HG03460 (cell line): ENCODE measurements at regions not wholly inside any gene's neighbourhood (a gene's known extent, or its start where the extent isn't known, plus 50 kb on each side); places are given as distances from the start of the nearest gene placed in this dataset.

Source experiments
- ATAC-seq: cut with Tn5 transposase; IDR thresholded peaks from one replicate; pipeline ENCODE4 v1.9.1; 2021; ENCODE audit not compliant: unreplicated experiment

GRCh38 chr11:23022854-23023253, 162.6 kb upstream of the CCDC179 start:
- ATAC-seq = no peak

GRCh38 chr11:23023319-23023718, 163.0 kb upstream of the CCDC179 start:
- ATAC-seq = no peak

GRCh38 chr11:23041001-23041503, 180.8 kb upstream of the CCDC179 start:
- ATAC-seq = no peak

- no peak for ATAC-seq
These were observed 198.4 kb upstream of the CCDC179 start for GRCh38 chr11:23058656-23059055.

- no peak for ATAC-seq
These were observed 203.0 kb upstream of the CCDC179 start for GRCh38 chr11:23063276-23063675.

- ATAC-seq = peak; percentile 89
These were observed 218.2 kb upstream of the CCDC179 start for GRCh38 chr11:23078289-23078971.

- ATAC-seq = peak; percentile 76
These were observed 219.1 kb upstream of the CCDC179 start for GRCh38 chr11:23079382-23079813.

- no peak for ATAC-seq
These were observed 227.1 kb upstream of the CCDC179 start for GRCh38 chr11:23087407-23087806.

GRCh38 chr11:23090659-23091058, 230.4 kb upstream of the CCDC179 start:
- no peak for ATAC-seq

- ATAC-seq = no peak
These were observed 235.4 kb upstream of the CCDC179 start for GRCh38 chr11:23095650-23096189.

- no peak for ATAC-seq
These were observed 237.6 kb upstream of the CCDC179 start for GRCh38 chr11:23097891-23098290.

- no peak for ATAC-seq
These were observed 239.0 kb upstream of the CCDC179 start for GRCh38 chr11:23099256-23099655.

GRCh38 chr11:23100726-23101125, 240.5 kb upstream of the CCDC179 start:
- no peak for ATAC-seq

GRCh38 chr11:23103416-23103815, 243.1 kb upstream of the CCDC179 start:
- ATAC-seq = no peak

- no peak for ATAC-seq
These were observed 251.3 kb upstream of the CCDC179 start for GRCh38 chr11:23111527-23111926.

GRCh38 chr11:23112390-23112789, 252.1 kb upstream of the CCDC179 start:
- ATAC-seq = no peak

GRCh38 chr11:23112987-23113886, 253.0 kb upstream of the CCDC179 start:
- ATAC-seq = peak; percentile 56

- no peak for ATAC-seq
These were observed 253.6 kb upstream of the CCDC179 start for GRCh38 chr11:23113887-23114216.

- no peak for ATAC-seq
These were observed 263.5 kb upstream of the CCDC179 start for GRCh38 chr11:23123753-23124152.

GRCh38 chr11:23124249-23124648, 264.0 kb upstream of the CCDC179 start:
- ATAC-seq = no peak

GRCh38 chr11:23124996-23125395, 264.7 kb upstream of the CCDC179 start:
- no peak for ATAC-seq

GRCh38 chr11:23127706-23128105, 267.4 kb upstream of the CCDC179 start:
- ATAC-seq = no peak
